HG02588 (cell line): ENCODE measurements at regions not wholly inside any gene's neighbourhood (a gene's known extent, or its start where the extent isn't known, plus 50 kb on each side); places are given as distances from the start of the nearest gene placed in this dataset.
"Not testable (repeated sequence)": the region's sequence is repeated elsewhere in the genome, so short reads cannot be mapped to it uniquely, and the experiment has no call there.

Source experiments
- ATAC-seq: cut with Tn5 transposase; IDR thresholded peaks from one replicate; pipeline ENCODE4 v1.9.1; 2021; ENCODE audit warnings: mild to moderate bottlenecking, moderate library complexity; ENCODE audit not compliant: unreplicated experiment

DNA sequence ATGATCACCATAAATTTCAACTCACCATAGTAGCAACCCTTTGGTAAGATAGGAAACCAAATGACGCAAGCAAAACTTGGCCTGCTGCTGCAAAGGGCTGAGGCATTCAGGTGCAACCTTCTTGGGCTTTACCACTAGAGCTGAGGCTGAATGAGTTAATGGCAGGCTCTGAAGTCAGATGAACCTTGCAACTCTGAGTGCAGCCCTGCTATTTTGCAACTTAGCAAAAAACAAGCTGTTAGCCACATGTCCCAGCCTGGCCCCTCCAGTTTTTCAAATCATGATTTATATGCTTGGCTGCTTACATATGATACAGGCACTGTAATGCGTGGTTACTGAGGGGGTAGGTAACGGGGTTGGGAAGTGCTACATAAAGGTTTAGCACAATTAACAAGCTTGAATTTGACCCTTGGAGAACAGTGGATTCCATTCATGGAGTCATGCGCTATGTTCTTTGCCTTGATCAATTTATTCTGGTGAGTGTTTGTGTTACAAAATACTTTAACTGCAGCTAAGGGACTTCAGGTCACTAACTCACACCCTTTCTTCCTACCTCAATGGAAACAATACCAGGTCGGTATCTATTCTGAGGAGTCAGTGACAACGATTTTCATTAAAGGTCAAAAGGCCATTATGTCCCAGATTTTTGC lies 80.5 kb upstream of the PPARGC1A start:
- no peak for ATAC-seq

DNA sequence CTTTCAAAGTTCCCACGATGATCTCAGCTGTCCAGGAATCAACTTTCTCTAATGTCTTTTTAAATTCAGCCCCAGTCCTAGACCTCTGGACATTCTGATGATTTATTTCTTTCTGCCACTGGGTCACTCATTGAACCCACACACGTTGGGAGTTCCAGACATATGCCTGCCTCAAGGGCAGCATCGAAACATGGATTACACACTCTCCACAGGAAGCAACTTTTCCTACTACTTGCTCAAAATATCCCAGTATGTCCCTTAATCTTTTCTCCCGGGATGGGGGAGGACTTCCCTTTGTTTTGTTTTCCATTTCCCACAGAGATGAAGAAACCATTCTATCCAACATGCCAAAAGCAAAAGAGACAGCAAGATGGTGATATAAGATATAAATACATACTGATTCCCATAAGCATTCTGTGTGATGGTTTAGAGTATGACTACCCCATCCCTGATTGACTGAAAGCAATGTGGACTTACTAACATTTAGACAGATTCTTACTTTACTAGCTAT lies 79.8 kb upstream of the PPARGC1A start:
- ATAC-seq: no peak

DNA sequence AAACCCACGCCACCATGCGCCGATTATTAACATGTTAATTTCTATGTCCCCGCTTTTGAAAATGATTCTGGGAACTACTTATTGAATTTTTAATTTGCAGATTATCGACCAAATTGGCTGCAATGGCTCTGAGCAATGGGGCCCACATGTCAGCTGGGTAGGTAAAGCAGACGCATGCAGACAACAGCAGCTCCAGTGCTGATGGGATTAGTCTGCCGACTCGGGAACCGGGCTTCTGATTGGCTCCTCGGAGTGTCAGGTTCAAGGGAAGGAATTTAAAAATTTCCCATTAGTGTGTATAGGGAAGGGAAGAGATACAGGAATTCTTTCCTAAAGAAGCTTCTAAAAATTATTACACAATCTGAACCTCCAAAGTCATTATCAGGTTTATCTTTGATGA lies 77.4 kb upstream of the PPARGC1A start:
- no peak for ATAC-seq

DNA sequence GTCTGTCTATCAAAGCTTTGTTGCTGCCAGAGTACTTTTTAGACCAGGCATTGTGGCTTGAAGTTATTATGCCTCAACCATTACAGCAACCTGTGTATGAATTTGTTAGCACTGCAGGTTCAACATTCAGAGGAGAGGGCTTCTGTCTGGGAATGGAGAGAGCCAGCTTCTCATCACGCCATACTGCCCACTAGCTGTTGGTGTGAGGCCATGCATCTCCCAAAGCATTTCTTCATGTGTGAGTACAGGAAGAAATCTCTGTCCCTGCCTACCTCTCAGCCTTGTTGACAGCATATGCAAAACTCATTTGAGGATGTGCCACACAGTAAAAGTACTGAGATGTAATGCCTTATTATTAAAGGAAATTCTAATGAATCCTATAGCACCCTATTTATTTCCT lies 76.9 kb upstream of the PPARGC1A start:
- no peak for ATAC-seq

DNA sequence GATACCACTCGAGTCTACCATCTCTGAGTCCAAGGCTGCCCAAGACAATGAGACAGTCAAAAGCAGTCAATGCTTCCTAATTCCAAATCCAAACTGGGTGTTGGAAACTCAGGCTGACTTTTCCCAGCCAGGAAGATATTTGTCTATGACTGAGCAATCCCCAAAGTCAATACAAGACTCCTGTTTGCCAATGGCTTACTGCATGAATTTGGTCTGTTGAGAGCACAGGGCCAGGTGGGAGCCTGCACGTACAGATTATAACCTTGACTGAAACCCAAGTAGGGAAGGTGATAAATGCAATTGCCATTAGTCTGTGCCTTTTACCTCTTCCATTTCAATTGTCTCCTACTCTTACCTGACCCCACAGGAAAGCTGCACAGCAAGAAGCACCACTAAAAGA lies 72.6 kb upstream of the PPARGC1A start:
- no peak for ATAC-seq

DNA sequence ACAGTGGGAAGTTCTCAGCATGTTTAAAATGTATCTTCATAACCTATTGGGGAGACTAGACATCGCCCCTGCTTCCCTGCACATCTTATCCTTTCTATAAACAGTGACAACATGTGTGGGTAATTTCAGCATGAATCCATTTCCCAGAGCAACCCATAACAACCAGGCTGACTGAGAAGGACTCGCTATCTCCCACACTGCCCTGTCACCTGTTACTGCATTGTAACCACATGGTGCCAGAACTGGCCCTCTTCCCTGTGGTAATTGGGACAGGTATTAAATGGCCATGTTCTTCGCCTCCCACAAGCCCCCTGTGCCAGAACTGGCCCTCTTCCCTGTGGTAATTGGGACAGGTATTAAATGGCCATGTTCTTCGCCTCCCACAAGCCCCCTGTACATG lies 71.5 kb upstream of the PPARGC1A start:
- not testable (repeated sequence) for ATAC-seq

DNA sequence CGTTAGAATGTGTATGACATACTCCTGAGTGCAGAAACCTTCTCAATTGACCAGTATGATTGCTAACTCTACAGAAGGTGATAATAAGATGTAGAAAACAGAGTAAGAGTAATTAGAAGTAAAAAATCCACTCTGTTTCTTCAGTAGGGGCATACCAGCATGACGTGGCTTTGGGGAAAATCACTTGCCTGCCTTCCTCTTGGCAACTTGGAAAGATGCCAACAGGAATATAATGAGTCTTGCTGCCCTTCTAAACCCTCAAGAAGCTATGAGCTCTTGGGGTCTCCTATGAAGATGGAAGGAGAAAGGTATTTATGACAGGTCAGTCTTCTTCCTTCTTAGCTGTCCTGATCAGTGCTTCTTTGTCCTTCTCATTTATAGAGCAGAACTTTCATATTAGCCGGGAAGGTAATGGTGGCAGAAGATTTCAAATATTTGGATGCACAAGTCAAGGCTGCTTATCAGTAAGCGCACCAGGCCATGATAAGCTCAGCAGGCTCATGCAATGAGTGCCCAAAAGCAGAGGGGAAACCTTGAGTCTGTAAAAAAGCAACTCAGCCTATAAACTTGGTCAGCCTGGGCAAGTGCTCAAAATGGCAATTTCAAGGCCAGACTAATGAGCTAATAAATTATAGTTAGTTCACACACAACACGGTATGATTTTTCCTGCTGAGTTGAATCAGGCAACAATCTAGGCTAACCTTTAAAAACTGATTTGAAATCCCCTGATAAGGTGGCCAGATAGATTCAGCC lies 69.7 kb upstream of the PPARGC1A start:
- no peak for ATAC-seq

DNA sequence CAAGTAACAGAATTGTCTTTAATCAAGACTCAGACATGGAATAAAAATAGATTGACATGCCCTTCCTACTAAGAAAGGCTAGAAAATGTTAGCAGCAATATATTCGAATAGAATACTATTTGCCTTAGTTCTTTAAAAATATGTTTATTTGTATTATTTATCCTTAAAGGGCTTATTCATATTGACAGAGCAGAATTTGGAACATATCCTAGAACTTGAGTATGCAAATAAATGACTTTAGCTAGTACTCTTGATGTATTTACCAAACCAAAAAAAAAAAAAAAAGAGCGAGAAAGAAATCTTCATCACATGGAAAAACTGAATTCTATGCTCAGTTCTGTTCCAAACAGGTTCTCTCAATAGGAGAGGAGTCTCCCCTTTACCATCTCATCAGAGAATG lies 68.9 kb upstream of the PPARGC1A start:
- no peak for ATAC-seq

DNA sequence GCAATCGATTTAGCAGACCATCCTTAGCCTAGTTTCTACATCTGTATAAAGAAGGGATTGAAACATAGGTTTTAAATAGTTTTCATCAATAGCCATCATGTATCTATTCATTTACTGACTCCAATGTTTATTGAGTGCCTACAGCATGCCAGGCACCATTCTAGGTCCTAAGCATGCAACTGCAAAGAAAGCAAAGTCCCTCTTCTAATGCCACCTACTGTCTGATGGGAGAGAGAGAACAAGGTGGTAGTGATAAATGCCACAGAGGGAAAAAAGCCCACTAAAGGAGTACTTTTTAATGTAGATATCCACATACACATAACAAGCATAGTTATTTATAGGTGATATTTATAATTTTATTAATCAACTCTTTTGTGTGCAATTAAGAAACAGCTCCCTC lies 67.6 kb upstream of the PPARGC1A start:
- no peak for ATAC-seq

DNA sequence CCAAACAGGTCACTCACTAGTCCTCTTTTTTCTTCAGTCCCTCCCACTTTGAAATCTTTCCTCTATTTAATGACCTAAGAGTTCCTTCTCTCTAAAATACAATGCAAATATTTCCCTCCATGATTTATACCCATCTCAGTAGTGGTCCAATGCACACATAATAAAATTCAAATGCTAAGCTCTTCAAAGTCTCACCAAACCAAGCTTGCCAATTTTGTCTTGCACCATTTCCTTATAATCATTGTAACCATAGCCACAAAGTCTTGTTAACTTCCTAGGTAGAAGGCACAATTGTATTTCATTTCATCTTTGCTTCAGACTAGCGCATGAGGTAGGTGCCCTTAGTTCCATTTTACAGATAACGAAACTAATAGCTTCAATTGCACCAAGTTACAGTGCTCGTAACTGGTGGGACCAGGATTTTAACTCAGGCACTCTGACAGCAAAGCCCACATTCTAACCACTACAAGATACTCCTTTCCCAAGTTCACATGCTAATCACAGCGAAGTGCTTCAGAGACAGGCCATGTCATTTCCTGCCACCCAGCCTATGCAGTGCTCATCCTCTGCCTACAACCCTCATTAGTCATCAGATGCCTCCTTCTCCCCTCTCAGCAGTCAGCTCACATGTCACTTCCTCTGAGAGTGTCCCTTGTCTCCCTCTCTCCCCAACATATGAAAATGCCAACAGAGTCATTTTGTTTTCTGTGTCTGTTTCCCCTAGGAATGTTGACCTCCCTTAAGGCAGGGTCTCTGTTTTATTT lies 66.9 kb upstream of the PPARGC1A start:
- no peak for ATAC-seq

DNA sequence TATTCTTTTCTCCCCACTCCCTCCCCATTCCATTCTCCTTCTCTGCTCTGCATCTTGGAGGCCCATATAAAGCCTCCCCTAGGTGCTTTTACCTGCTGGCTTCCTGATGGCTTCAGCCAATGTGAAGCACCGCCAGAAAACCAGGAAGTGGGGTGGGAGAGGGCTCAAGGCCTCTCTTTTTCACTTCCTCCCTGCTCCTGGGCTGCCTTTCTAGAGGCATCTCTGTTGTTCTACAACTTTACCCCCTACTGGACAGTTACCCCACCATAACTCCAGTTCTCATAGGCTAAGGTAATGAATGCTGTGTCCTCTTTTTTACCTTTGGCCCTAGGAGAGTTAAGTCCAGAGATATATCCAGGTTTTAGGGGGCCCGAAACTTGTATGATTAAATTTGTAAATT lies 62.4 kb upstream of the PPARGC1A start:
- no peak for ATAC-seq

DNA sequence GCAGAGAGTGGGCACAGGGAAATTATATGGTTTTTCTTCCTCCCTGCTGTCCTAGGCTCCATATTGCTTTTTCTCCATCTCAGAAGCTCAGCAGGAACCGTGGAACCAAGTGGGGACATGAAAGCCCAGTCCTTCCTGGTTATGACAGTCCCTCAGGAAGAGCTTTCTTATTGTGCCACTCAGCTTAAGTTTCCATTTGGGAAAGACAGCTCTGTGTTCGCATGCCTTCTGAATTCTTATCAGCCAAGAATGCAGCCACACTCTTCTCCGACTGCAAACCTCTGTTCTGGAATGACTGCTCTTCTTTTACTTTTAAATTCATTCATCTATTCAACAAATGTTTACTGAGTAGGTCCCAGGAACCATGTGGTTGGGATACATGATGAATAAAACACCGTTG lies 58.0 kb upstream of the PPARGC1A start:
- ATAC-seq: no peak

DNA sequence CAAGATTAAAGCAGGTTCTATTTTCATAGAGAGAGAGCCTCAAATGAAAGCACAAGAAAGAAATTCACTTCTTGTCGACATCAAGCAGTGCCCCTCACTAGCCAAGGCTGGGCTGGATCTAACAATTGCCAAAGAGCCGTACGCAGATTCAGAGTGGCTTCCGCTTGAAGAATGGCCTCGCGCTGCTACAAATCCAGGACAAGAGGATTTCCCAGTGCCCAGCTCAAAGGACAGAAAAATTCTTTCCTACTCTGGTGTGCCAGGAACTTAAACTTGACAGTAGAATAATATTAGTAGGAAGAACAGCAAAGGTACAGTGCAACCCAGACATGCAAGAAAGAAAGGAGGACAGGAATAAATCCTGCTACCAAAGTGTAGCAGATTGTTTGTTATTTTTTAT lies 56.5 kb upstream of the PPARGC1A start:
- no peak for ATAC-seq

DNA sequence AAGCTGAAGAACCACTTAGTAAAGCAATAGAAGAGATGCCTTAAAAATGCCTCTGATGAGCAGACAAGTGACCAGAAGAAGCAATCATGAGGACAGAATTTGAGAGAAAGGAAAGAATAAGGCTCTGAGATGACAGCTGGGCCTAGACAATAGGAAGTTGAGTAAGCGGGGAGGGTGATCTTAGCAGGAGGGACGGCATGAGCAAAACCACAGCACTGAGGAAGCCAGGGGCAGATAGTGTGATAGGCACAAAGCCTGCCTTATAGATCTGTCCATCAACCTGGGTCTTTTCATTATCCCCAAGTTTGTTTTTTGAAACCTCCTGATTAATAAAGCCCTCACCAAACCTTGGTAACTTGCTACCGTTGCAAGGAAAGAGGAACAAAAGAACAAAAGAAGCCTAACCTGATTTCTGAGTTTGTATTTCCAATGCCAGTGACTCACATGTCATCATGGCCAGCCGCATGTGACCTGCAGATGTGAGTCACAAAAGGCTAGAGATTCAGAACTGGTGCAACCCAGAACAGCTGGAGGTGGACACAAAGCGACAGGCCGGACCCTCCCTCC lies 55.7 kb upstream of the PPARGC1A start:
- ATAC-seq: no peak

DNA sequence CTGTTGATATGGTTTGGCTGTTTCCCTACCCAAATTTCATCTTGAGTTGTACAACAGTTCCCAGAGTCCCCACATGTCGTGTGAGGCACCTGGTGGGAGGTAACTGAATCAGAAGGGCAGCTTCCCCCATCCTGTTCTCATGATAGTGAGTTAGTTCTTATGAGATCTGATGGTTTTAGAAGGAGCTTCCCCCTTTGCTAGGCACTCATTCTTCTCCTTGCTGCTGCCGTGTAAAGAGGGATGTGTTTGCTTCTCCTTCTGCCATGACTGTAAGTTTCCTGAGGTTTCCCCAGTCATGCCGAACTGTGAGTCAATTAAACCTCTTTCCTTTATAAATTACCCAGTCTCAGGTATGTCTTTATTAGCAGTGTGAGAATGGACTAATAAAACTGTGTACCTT lies 54.7 kb upstream of the PPARGC1A start:
- ATAC-seq: not testable (repeated sequence)

DNA sequence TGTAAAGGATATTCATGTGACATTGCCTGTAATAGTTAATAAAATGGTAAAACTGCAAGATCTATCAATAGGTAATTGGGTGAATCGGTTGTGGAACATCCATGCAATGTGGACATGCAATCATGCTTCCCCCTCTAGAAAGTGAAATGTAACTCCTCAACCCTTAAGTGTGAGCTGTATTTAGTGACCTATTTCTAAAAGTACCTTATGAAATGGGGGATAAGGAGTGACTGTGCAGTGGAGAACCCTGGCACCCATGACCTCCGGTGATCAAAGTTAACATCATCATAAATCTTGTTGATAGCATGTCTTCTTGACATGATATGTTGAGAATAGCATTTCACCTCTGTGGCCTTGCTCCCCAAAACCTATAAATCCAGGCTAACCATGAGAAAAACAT lies 53.6 kb upstream of the PPARGC1A start:
- no peak for ATAC-seq

DNA sequence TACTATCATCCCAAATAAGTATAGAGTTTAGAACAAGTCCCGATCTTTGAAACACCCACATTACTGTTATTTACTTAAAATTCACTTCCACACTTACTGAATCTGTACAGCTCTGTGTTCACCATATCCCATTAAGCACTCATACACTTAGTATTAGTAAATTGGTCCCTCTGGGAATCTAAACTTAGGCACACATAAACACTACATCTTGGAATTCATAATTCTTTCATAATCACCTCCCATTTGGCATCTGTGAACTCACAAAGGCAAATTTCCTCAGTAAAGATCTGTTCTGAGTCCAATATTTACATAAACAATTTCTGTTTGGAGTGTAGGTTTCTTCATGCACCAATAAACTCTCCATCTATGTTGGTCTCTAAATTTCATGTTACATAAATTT lies 52.6 kb upstream of the PPARGC1A start:
- no peak for ATAC-seq
